HG02943 (cell line): ENCODE measurements at regions not wholly inside any gene's neighbourhood (a gene's known extent, or its start where the extent isn't known, plus 50 kb on each side); places are given as distances from the start of the nearest gene placed in this dataset.

ENCODE experiments used
- ATAC-seq: cut with Tn5 transposase; IDR thresholded peaks from one replicate; pipeline ENCODE4 v1.9.1; 2021; ENCODE audit warnings: mild to moderate bottlenecking, low read depth, moderate library complexity; ENCODE audit not compliant: unreplicated experiment

- no peak for ATAC-seq
These were observed 355.4 kb downstream of the MAFB start for GRCh38 chr20:40333591-40333990.

- ATAC-seq: no peak
These were observed 357.1 kb downstream of the MAFB start for GRCh38 chr20:40331807-40332560.

- no peak for ATAC-seq
These were observed 357.8 kb downstream of the MAFB start for GRCh38 chr20:40331249-40331648.

GRCh38 chr20:40329321-40329720 lies 359.7 kb downstream of the MAFB start:
- ATAC-seq: no peak

- no peak for ATAC-seq
These were observed 362.3 kb downstream of the MAFB start for GRCh38 chr20:40326784-40327183.

- ATAC-seq: no peak
These were observed 363.9 kb downstream of the MAFB start for GRCh38 chr20:40325006-40325568.

GRCh38 chr20:40323361-40323794 lies 365.7 kb downstream of the MAFB start:
- ATAC-seq: no peak

GRCh38 chr20:40322941-40323340 lies 366.1 kb downstream of the MAFB start:
- ATAC-seq: no peak

GRCh38 chr20:40320517-40321011 lies 368.5 kb downstream of the MAFB start:
- ATAC-seq: no peak

- no peak for ATAC-seq
These were observed 369.1 kb downstream of the MAFB start for GRCh38 chr20:40319741-40320516.

- no peak for ATAC-seq
These were observed 370.0 kb downstream of the MAFB start for GRCh38 chr20:40319056-40319455.

- no peak for ATAC-seq
These were observed 371.8 kb downstream of the MAFB start for GRCh38 chr20:40317156-40317790.

GRCh38 chr20:40314278-40314677 lies 374.8 kb downstream of the MAFB start:
- no peak for ATAC-seq

GRCh38 chr20:40313730-40314129 lies 375.3 kb downstream of the MAFB start:
- ATAC-seq: no peak

GRCh38 chr20:40309731-40310130 lies 379.3 kb downstream of the MAFB start:
- ATAC-seq: no peak

- ATAC-seq: no peak
These were observed 381.0 kb downstream of the MAFB start for GRCh38 chr20:40307997-40308396.

GRCh38 chr20:40307268-40307667 lies 381.8 kb downstream of the MAFB start:
- ATAC-seq: no peak

- ATAC-seq: no peak
These were observed 383.7 kb downstream of the MAFB start for GRCh38 chr20:40305303-40305702.

- no peak for ATAC-seq
These were observed 384.9 kb downstream of the MAFB start for GRCh38 chr20:40304119-40304613.

- no peak for ATAC-seq
These were observed 394.3 kb downstream of the MAFB start for GRCh38 chr20:40294747-40295146.

- ATAC-seq: no peak
These were observed 394.9 kb downstream of the MAFB start for GRCh38 chr20:40294175-40294574.
